NCI-H1694 (cell line): ENCODE measurements at regions not wholly inside any gene's neighbourhood (a gene's known extent, or its start where the extent isn't known, plus 50 kb on each side); places are given as distances from the start of the nearest gene placed in this dataset.

Experiments used
- DNase-seq: peaks from one replicate; lab custom pipeline; 2025; lab: John Stamatoyannopoulos, UW

GRCh38 chr9:85260275-85260845 is 481.4 kb downstream of the AGTPBP1 start:
- no peak for DNase-seq

- no peak for DNase-seq
Observed at GRCh38 chr9:85258823-85259370, 482.9 kb downstream of the AGTPBP1 start.

- no peak for DNase-seq
Observed at GRCh38 chr9:85258236-85258635, 483.5 kb downstream of the AGTPBP1 start.

- no peak for DNase-seq
Observed at GRCh38 chr9:85249313-85249621, 492.5 kb downstream of the AGTPBP1 start.

GRCh38 chr9:85248514-85249312 is 493.0 kb downstream of the AGTPBP1 start:
- DNase-seq = no peak

- no peak for DNase-seq
Observed at GRCh38 chr9:85246541-85246940, 495.2 kb downstream of the AGTPBP1 start.

GRCh38 chr9:85244856-85245255 is 496.9 kb downstream of the AGTPBP1 start:
- no peak for DNase-seq

- no peak for DNase-seq
Observed at GRCh38 chr9:85243977-85244376, 497.8 kb downstream of the AGTPBP1 start.

GRCh38 chr9:85237478-85237877 is 504.3 kb downstream of the AGTPBP1 start:
- DNase-seq = no peak

- no peak for DNase-seq
Observed at GRCh38 chr9:85230081-85230480, 511.7 kb downstream of the AGTPBP1 start.

- DNase-seq = no peak
Observed at GRCh38 chr9:85228111-85228855, 513.5 kb downstream of the AGTPBP1 start.

- no peak for DNase-seq
Observed at GRCh38 chr9:85225180-85225579, 516.6 kb downstream of the AGTPBP1 start.

- DNase-seq = no peak
Observed at GRCh38 chr9:85224729-85225128, 517.0 kb downstream of the AGTPBP1 start.

GRCh38 chr9:85224301-85224700 is 517.5 kb downstream of the AGTPBP1 start:
- no peak for DNase-seq

- DNase-seq = no peak
Observed at GRCh38 chr9:85223506-85224125, 518.1 kb downstream of the AGTPBP1 start.

- DNase-seq = no peak
Observed at GRCh38 chr9:85216601-85217000, 525.2 kb downstream of the AGTPBP1 start.

GRCh38 chr9:85215961-85216360 is 525.8 kb downstream of the AGTPBP1 start:
- no peak for DNase-seq

GRCh38 chr9:85215416-85215815 is 526.3 kb downstream of the AGTPBP1 start:
- DNase-seq = no peak

- no peak for DNase-seq
Observed at GRCh38 chr9:85213650-85214607, 527.8 kb downstream of the AGTPBP1 start.

GRCh38 chr9:85212887-85213286 is 528.9 kb downstream of the AGTPBP1 start:
- DNase-seq = no peak

GRCh38 chr9:85212209-85212608 is 529.5 kb downstream of the AGTPBP1 start:
- DNase-seq = no peak
